AG10803 (cell line): ENCODE measurements at regions not wholly inside any gene's neighbourhood (a gene's known extent, or its start where the extent isn't known, plus 50 kb on each side); places are given as distances from the start of the nearest gene placed in this dataset.

Source experiments
- DNase-seq: peaks from one replicate; pipeline ENCODE4 v3.0.0; 2010; ENCODE audit warnings: low read depth
- H3K4me3 ChIP-seq: 2 replicates; pipeline ENCODE4 v1.5.1; 2011; ENCODE audit warnings: mild to moderate bottlenecking, low read length, control low read depth
- TF ChIP-seq, protein P1 (sequence below): conservative IDR thresholded peaks from 2 replicates; pipeline ENCODE4 v1.5.1; 2011; ENCODE audit warnings: mild to moderate bottlenecking, low read length, control low read depth, inconsistent platforms

DNA sequence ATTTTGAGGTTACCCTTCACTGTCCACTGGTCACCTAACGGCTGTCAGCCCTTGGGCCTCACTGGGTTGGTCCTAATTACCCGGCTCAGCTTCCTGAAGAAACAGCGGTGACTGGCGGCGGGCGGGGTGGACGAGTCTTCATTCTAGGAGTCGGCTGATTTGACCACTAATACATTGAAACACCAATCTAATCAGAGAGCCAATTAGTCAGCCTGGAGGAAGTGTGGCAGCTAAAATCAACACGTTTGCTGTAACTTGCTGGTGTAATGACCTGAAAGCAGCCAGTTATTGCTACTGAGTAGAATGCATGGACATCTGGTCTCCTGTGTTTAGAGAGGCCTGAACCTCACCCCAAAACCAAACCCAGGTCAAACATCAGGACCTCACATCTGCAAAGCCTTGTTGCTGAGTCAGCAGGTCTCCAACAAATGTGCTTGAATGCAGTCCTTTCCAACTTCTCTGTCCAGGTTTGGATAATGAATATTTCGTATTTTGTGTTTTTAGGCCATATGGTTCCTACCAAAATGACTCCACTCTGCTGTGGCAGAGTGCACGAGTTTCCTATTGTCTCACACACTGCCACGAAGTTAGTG is 496.4 kb downstream of the BRD1 start:
- TF ChIP-seq, protein P1, sequence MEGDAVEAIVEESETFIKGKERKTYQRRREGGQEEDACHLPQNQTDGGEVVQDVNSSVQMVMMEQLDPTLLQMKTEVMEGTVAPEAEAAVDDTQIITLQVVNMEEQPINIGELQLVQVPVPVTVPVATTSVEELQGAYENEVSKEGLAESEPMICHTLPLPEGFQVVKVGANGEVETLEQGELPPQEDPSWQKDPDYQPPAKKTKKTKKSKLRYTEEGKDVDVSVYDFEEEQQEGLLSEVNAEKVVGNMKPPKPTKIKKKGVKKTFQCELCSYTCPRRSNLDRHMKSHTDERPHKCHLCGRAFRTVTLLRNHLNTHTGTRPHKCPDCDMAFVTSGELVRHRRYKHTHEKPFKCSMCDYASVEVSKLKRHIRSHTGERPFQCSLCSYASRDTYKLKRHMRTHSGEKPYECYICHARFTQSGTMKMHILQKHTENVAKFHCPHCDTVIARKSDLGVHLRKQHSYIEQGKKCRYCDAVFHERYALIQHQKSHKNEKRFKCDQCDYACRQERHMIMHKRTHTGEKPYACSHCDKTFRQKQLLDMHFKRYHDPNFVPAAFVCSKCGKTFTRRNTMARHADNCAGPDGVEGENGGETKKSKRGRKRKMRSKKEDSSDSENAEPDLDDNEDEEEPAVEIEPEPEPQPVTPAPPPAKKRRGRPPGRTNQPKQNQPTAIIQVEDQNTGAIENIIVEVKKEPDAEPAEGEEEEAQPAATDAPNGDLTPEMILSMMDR = no peak
- DNase-seq = no peak
- no peak overlapping the region for H3K4me3 ChIP-seq

DNA sequence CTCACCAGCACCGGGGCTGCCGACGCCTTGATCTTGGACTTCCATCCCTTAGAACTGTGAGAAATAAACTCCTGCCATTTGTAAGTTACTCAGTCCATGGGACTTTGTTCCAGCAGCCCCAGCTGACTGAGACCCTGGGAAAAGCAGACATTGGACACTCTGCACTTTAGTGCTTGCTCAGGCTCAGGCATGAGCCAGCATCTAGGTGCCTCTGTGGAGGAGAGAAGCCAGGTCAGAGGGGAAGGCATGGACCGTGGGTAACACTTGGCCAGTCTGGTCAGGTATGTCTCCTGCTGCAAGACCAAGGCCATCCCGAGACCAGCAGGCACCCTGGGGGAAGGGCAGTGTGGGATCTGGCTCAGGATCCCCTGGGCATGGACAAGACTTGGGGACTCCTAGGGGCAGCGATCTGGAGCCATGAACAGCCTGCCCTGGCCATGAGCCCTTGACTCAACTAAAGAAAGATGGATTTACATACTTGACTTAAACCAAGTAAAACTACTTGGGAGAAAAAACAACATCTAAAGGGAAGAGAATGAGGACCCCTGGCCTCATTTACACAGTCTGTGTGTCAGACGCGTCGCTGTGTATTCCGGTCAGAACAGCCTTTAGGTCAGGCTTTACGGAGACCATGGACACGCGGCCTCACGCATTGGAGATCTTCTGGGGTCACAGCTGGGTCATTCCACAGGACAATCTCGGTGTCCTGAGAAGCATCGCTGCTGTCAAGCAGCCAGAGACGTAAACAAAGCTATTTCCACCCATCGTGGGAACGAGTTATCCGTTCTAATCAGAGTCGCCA is 497.1 kb downstream of the BRD1 start:
- TF ChIP-seq, protein P1 = no peak
- no peak for DNase-seq
- H3K4me3 ChIP-seq = no peak overlapping the region

DNA sequence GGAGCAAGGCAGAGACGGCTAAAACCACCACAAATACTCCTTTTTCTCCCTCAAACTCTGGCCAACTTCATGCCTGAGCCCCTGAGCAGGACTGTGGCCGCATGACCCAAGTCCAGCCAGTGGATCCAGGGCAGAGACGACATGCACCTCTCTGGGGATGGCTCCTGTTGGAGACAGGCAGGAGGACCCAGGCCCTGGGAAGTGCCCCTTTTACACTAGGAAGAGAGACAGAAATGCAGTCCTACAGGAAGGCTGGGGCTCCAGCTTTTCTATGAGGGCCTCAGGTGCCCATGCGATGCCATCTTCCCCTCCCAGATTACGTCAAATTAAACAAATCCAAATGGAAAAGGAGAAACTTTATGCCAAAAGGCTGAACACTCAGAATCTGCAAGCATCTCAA is 498.0 kb downstream of the BRD1 start:
- TF ChIP-seq, protein P1 = no peak
- H3K4me3 ChIP-seq = no peak overlapping the region
- no peak for DNase-seq

DNA sequence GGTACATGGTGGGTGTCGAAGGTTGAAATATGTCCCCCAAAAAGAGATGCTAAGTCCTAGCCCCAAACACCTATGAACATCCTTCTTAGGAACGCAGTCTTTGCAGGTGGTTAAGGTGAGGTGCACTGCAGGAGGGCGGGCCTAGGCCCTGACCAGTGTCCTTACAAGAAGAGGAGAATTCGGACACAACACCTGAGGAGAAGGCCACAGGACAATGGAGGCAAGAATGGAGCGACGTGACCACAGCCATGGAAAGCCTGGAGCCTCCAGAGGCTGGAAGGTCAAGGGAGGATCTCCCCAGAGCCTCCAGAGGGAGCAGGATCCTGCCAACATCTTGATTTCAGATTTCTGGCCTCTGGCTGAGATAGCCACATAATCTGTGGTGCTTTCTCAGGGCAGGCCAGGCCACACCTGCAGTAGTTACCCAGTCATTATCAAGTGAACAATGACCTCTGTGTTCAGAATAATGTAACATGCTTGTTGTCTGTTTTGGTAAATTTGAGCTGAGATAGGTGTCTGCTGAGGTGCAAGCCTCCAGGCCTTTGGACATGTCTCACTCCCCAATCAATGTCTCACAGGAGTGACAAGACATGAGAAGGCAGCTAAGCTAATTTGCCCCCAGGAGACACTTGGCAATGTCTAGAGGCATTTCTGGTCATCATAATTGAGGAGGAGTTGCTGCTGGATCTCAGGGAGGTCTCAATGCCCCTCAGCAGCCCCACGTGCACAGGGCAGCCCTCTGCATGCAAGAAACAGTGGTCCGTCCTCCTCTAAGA is 498.9 kb downstream of the BRD1 start:
- no peak for DNase-seq
- H3K4me3 ChIP-seq = no peak overlapping the region
- TF ChIP-seq, protein P1 = no peak

DNA sequence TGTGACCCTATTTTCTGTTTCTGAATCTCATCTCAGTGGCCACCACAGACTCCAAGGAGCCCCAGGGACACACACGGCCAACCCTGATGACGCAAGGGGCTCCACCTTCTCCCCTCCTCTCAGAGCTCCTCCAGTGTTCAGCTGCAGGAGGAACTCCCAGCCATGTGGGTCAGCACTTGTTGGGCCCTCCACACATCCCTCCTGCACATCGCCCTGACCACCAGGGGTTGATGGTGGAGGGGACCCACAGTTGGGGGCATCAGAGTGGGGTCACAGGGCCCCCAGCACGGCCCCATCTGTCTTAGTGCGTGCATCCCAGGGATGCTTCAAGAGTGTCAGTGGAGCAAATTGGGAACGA is 499.6 kb downstream of the BRD1 start:
- TF ChIP-seq, protein P1 = no peak

DNA sequence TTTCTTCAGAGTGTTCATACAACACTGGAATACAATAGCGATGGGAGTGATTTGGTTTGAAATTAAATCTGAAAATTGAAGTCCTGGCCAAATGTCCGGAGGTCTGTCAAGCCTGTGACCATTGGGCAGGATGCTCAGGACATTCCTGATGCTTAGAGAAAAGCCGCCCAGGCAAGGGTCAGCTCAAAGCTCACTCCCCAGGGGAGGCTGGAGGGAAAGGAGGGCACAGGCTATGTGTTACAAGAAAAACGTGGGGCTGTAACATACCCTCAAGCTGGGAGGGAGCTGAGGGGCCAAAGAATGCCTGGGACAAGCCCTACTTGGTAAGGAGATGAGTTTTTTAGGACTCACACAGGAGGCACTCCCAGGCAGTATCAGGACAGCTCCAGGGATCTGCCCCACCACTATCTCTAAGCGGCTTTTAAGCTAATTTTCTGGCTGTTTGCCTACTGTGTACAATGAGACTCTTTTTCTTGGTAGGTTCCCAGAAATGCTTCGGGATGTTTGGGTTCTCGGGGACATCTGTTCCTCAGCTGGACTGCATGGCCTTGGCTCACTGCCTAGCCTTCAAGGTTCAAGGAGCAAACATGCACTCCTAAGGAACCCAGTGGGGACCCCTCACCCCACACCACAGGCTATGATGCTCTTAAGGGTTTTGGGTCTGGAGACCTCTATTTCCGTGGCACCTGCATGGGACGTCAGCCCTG is 500.1 kb downstream of the BRD1 start:
- TF ChIP-seq, protein P1 = no peak
- no peak for DNase-seq
- no peak overlapping the region for H3K4me3 ChIP-seq

More for the DNA sequence above, 499.6 kb downstream of the BRD1 start:
- no peak for DNase-seq
- H3K4me3 ChIP-seq = no peak overlapping the region
